Heart right ventricle (tissue), 16 donors: ENCODE measurements at regions not wholly inside any gene's neighbourhood (a gene's known extent, or its start where the extent isn't known, plus 50 kb on each side); places are given as distances from the start of the nearest gene placed in this dataset.

Experiments used
- ATAC-seq, 8 donors: fragments of 200-7000 bp; cut with Tn5 transposase; one replicate each; pipeline ENCODE4 v1.9.1; 2020; ENCODE audit warnings: mild to moderate bottlenecking in 8 of 8, moderate library complexity in 8 of 8, moderate number of reproducible peaks in 1 of 8
- DNase-seq, 2 donors: peaks; one replicate each; pipeline ENCODE4 v3.0.0-alpha.2; 2020
- H3K27ac ChIP-seq, 10 donors: fragments of 200-600 bp; sonication (generic) in 2 of 10; one replicate each; pipeline versions ENCODE4 v1.5.0 to v1.8.0; 2020 to 2022; ENCODE audit warnings: mild to moderate bottlenecking in 3 of 10
- H3K27me3 ChIP-seq, 7 donors: fragments of 200-600 bp; one replicate each; pipeline ENCODE4 v1.8.0; 2021 to 2022; ENCODE audit warnings: mild to moderate bottlenecking in 2 of 7
- H3K36me3 ChIP-seq, 9 donors: fragments of 200-600 bp; sonication (generic) in 1 of 9; one replicate each; pipeline versions ENCODE4 v1.5.0 to v1.8.0; 2020 to 2022; ENCODE audit warnings: mild to moderate bottlenecking in 2 of 9
- H3K4me1 ChIP-seq, 9 donors: fragments of 200-600 bp; sonication (generic) in 1 of 9; one replicate each; pipeline versions ENCODE4 v1.5.0 to v1.8.0; 2020 to 2022; ENCODE audit warnings: mild to moderate bottlenecking in 4 of 9
- H3K4me3 ChIP-seq, 10 donors: fragments of 200-600 bp; sonication (generic) in 2 of 10; one replicate each; pipeline versions ENCODE4 v1.5.0 to v1.8.0; 2020 to 2022; ENCODE audit warnings: mild to moderate bottlenecking in 7 of 10, moderate library complexity in 2 of 10
- H3K9me3 ChIP-seq, 11 donors: fragments of 200-600 bp in 10 of 11; sonication (generic) in 2 of 11; one replicate each; pipeline versions ENCODE4 v1.5.0 to v1.8.0; 2013 to 2022; ENCODE audit warnings: mild to moderate bottlenecking in 2 of 11, control low read depth in 1 of 11, moderate library complexity in 1 of 11
- CTCF ChIP-seq, 9 donors: fragments of 200-600 bp; sonication (generic) in 2 of 9; IDR thresholded peaks; one replicate each; pipeline versions ENCODE4 v1.5.0 to v1.8.0; 2021 to 2022; ENCODE audit warnings: antibody characterized with exemption in 9 of 9, mild to moderate bottlenecking in 5 of 9, moderate library complexity in 1 of 9
- WGBS, 2 donors: extraction: QIAGEN DNeasy Blood & Tissue Kit; methylation state at CpG; one replicate each; pipeline ENCODE4 v1.1.7; 2013; ENCODE audit warnings: inconsistent platforms in 1 of 2; 5-methylcytosine and 5-hydroxymethylcytosine counted together
- intact Hi-C, 10 donors: fragments of 100-400 bp; cut with DNase I; formaldehyde crosslinking; loops; one replicate each; pipeline versions ENCODE4 v1.11.1 to v1.14.2; 2022
- donor health status: Arrhythmogenic right ventricular cardiomyopathy.
- donor health status: ischemic (EF 13 %, LVEDD 7.1; RV severe dilation, severe dysfunction).
- donor health status: healthy with polysubstance abuse.
- donor health status: DM: no; HTN: yes; CAD: no.
- donor health status: DM: no; HTN: no; CAD: no.
- donor health status: ischemic (EF 25% LVEDD 6.9; RV normal size, moderate dysfunction).
- donor health status: ischemic (EF 25% LVEDD 5.7; RV mildly dilated, moderate dysfunction).
- donor health status: healthy.
- donor health status: DM: yes; HTN: yes; CAD: no.
- donor health status: Ischemic cardiomyopathy.
- donor health status: ischemic (EF 35%, LVEDD 5.7; RV mildly dilated, moderate dysfunction).
- donor health status: nonischemic (EF 11% LVEDD 7.7; RV severe dilation, severe dysfunction).
- donor health status: DM: yes; HTN: yes; CAD: no.
- donor health status: PGD.
- donor health status: ischemic (EF 29% LVEDD 5.4; RV normal size, mild dysfunction).
- donor health status: nonischemic (EF 23%, LVEDD 6.1; RV moderate dilation, normal function).

- Histone ChIP-seq H3K9me3 (peaks cover 0 to 4% (median 0%) of the 10 kb centered on the region in 11 donors), H3K36me3 (no peaks in the 10 kb centered on the region), H3K4me3 (no peak overlapping the region), H3K27me3 (no peaks in the 10 kb centered on the region), H3K4me1 (no peaks in the 10 kb centered on the region), H3K27ac (no peak overlapping the region)
- DNase-seq (no peak), ATAC-seq (no peak)
- WGBS, 2 donors = 78 to 81% methylated on average over 3 of the region's 3 CpGs
- TF ChIP-seq CTCF (IDR thresholded peaks at IDR 0.05) = no peak
- intact Hi-C loops = no loop called here
These were observed 369.8 kb downstream of the FRK start for GRCh38 chr6:115690854-115691253.

- no peaks in the 10 kb centered on the region for H3K27me3 ChIP-seq
- ATAC-seq (no peak), DNase-seq (no peak)
- no peaks in the 10 kb centered on the region for H3K9me3 ChIP-seq
- no peaks in the 10 kb centered on the region for H3K36me3 ChIP-seq
- no peak overlapping the region for H3K27ac ChIP-seq
- 71 to 74% methylated on average over 5 of the region's 5 CpGs for WGBS, 2 donors
- H3K4me1 ChIP-seq = no peaks in the 10 kb centered on the region
- H3K4me3 ChIP-seq = no peak overlapping the region
- intact Hi-C loops = no loop called here
- TF ChIP-seq CTCF (IDR thresholded peaks at IDR 0.05) = no peak
These were observed 378.5 kb downstream of the FRK start for GRCh38 chr6:115681978-115682775.

DNA sequence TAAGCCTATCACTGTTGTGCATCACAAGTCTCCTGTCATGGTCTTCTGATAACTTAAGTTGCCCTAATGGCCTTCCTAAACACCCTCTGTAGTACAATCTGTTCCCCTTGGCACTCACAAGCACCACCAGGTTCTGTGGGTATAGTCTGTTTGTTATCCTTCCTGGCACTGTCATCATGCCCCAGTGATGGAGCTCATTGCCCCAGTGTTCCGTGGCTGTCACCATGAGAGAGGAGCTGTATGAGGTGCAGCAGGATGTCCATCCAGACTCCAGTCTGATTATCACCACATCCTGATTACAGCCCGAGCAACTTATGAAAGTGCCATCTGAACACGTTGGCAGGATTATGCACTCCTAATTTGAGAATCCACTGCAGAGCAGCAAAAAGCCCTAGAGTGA is 380.1 kb downstream of the FRK start:
- Histone ChIP-seq H3K36me3 (no peaks in the 10 kb centered on the region), H3K27me3 (no peaks in the 10 kb centered on the region), H3K4me3 (no peak overlapping the region), H3K4me1 (no peaks in the 10 kb centered on the region), H3K27ac (no peak overlapping the region), H3K9me3 (no peaks in the 10 kb centered on the region)
- no peak for DNase-seq
- intact Hi-C loops = no loop called here
- 32 to 46% methylated on average over 3 of the region's 3 CpGs for WGBS, 2 donors
- no peak for ATAC-seq
- TF ChIP-seq CTCF (IDR thresholded peaks at IDR 0.05) = no peak

DNA sequence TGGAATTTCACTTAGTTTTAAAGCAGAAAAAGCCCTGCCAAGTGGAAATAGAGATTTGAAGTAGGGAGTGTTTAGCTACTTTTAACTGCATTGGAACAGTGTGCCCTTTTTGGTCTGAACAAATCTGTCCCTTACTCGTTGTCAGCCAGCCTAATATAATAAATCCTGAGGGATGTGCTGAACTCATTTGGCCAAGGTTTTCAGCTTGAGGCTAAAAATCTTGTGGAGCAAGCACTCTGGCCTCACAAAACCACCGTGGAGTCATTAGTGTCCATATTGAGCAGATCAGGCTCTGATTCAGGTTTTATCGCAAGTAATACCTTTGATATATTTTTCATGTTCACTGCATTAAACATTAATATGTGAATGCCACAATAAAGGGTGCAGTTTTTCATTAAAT is 383.5 kb downstream of the FRK start:
- no peaks in the 10 kb centered on the region for H3K4me1 ChIP-seq
- no peak overlapping the region for H3K27ac ChIP-seq
- DNase-seq (no peak), ATAC-seq (no peak)
- H3K9me3 ChIP-seq = no peaks in the 10 kb centered on the region
- intact Hi-C loops = no loop called here
- H3K27me3 ChIP-seq = no peaks in the 10 kb centered on the region
- 77 to 83% methylated on average over 3 of the region's 3 CpGs for WGBS, 2 donors
- no peak overlapping the region for H3K4me3 ChIP-seq
- H3K36me3 ChIP-seq = no peaks in the 10 kb centered on the region
- no peak for TF ChIP-seq CTCF (IDR thresholded peaks at IDR 0.05)
